GM12878 (cell line): ENCODE measurements at regions not wholly inside any gene's neighbourhood (a gene's known extent, or its start where the extent isn't known, plus 50 kb on each side); places are given as distances from the start of the nearest gene placed in this dataset.

Experiments used
- CREB1 ChIP-seq: IDR thresholded peaks from 2 replicates; pipeline ENCODE4 v1.6.1; 2012; ENCODE audit warnings: low read depth, mild to moderate bottlenecking, inconsistent platforms
- IKZF2 ChIP-seq, 2 experiments: fragments of 450-650 bp; IDR thresholded peaks; 2 replicates each; pipeline ENCODE4 v1.6.1; 2017; ENCODE audit warnings: mild to moderate bottlenecking in 2 of 2, moderate library complexity in 2 of 2

- TF ChIP-seq IKZF2 (IDR thresholded peaks at IDR 0.05) (no peak), CREB1 (no peak)
Measured at GRCh38 chr7:68107968-68108367, 1111.3 kb downstream of the TYW1 start.
